ENCODE measurements at regions not wholly inside any gene's neighbourhood (a gene's known extent, or its start where the extent isn't known, plus 50 kb on each side); places are given as distances from the start of the nearest gene placed in this dataset.

DNA sequence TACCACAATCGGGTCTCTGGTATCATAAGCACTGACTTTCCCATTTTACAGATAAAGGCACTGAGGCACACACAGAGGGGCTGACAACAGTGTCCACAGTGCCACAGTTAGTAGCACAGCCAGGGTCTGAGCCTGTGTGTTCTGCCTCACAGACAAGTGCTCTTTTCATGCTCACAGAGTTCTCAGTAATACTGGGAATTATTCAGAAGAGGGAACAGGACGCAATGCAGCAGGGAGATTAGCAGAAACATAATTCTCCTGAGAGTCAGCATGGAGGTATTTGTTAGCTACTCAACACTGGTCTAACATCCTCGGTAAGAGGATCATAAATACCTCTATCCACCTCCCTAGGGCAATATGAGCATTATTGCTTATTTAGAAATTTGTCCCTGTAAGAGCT is 219.3 kb upstream of the EEA1 start:
- TF ChIP-seq CTCF (conservative IDR thresholded peaks at IDR 0.05; ENCODE audit: low read depth in 2 of 2) (no peak), EZH2phosphoT487 (IDR thresholded peaks at IDR 0.05; ENCODE audit: unreplicated experiment) (no peak), REST (IDR thresholded peaks at IDR 0.05; ENCODE audit: unreplicated experiment) (no peak), EZH2 (IDR thresholded peaks at IDR 0.05; ENCODE audit: low read depth, unreplicated experiment) (no peak), JUNB (IDR thresholded peaks at IDR 0.05; ENCODE audit: unreplicated experiment) (no peak), POLR2AphosphoS5 (IDR thresholded peaks at IDR 0.05; ENCODE audit: low read depth) (no peak)
